ENCODE measurements at regions not wholly inside any gene's neighbourhood (a gene's known extent, or its start where the extent isn't known, plus 50 kb on each side); places are given as distances from the start of the nearest gene placed in this dataset.
"Not testable (repeated sequence)": the region's sequence is repeated elsewhere in the genome, so short reads cannot be mapped to it uniquely, and the experiment has no call there.

- not testable (repeated sequence) for DNase-seq
Measured at GRCh38 chr1:143755961-143756360, 215.8 kb downstream of the FAM72C start.

- no peak for DNase-seq
Measured at GRCh38 chr1:143748906-143749305, 222.9 kb downstream of the FAM72C start.

- no peak for DNase-seq
Measured at GRCh38 chr1:143736562-143736961, 235.2 kb downstream of the FAM72C start.

GRCh38 chr1:143735764-143736461, 235.9 kb downstream of the FAM72C start:
- no peak for DNase-seq

GRCh38 chr1:143734261-143734660, 237.5 kb downstream of the FAM72C start:
- not testable (repeated sequence) for DNase-seq

GRCh38 chr1:143730890-143731289, 240.9 kb downstream of the FAM72C start:
- DNase-seq, result not testable (repeated sequence)

GRCh38 chr1:143729449-143730111, 242.2 kb downstream of the FAM72C start:
- not testable (repeated sequence) for DNase-seq

- not testable (repeated sequence) for DNase-seq
Measured at GRCh38 chr1:143728802-143729448, 242.9 kb downstream of the FAM72C start.

GRCh38 chr1:143727263-143727662, 244.5 kb downstream of the FAM72C start:
- no peak for DNase-seq

GRCh38 chr1:143721024-143721373, 250.8 kb downstream of the FAM72C start:
- no peak for DNase-seq

- DNase-seq, result no peak
Measured at GRCh38 chr1:143720087-143721023, 251.4 kb downstream of the FAM72C start.

- no peak for DNase-seq
Measured at GRCh38 chr1:143718524-143718923, 253.3 kb downstream of the FAM72C start.

- DNase-seq, result no peak
Measured at GRCh38 chr1:143718021-143718420, 253.8 kb downstream of the FAM72C start.

GRCh38 chr1:143717434-143717833, 254.4 kb downstream of the FAM72C start:
- DNase-seq, result no peak

- DNase-seq, result not testable (repeated sequence)
Measured at GRCh38 chr1:143714913-143715312, 256.9 kb downstream of the FAM72C start.

- DNase-seq, result not testable (repeated sequence)
Measured at GRCh38 chr1:143709606-143710259, 262.1 kb downstream of the FAM72C start.

GRCh38 chr1:143702739-143703138, 269.0 kb downstream of the FAM72C start:
- not testable (repeated sequence) for DNase-seq

GRCh38 chr1:143699731-143700130, 272.1 kb downstream of the FAM72C start:
- DNase-seq, result no peak

GRCh38 chr1:143699115-143699514, 272.7 kb downstream of the FAM72C start:
- DNase-seq, result no peak

GRCh38 chr1:143698016-143698415, 273.8 kb downstream of the FAM72C start:
- no peak for DNase-seq

- no peak for DNase-seq
Measured at GRCh38 chr1:143694085-143694484, 277.7 kb downstream of the FAM72C start.

GRCh38 chr1:143691971-143692529, 279.7 kb downstream of the FAM72C start:
- DNase-seq, result no peak

All from CD4-positive, alpha-beta T cell treated with Interleukin-15 for 1 hour (primary cell).